ENCODE measurements at regions not wholly inside any gene's neighbourhood (a gene's known extent, or its start where the extent isn't known, plus 50 kb on each side); places are given as distances from the start of the nearest gene placed in this dataset.

DNA sequence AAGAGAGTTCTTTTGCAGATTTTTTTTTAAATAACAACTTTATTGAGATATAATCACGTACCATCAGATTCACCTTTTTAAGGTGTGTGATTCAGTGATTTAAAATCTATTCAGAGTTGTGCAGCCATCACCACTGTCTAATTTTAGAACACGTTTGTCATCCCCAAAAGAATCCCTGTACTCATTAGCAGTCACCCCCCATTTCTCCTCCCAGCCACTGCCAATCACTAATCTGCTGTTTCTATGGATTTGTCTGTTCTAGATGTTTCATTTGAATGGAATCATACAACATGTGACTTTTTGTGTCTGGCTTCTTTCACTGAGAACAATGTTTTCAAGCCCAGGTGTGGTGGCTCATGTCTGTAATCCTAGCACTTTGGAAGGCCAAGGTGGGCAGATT lies 55.4 kb upstream of the RAPH1 start:
- TF ChIP-seq STAT1 (IDR thresholded peaks at IDR 0.05; ENCODE audit: unreplicated experiment) (no peak), EZH2phosphoT487 (IDR thresholded peaks at IDR 0.05; ENCODE audit: unreplicated experiment) (no peak), ZNF331 (CRISPR knock-in tag; IDR thresholded peaks at IDR 0.05; ENCODE audit: low read depth) (no peak), ZNF114 (CRISPR knock-in tag; IDR thresholded peaks at IDR 0.05) (no peak), CREB1 (CRISPR knock-in tag; IDR thresholded peaks at IDR 0.05; ENCODE audit: low read depth) (no peak)
- TF ChIP-seq, protein P1, sequence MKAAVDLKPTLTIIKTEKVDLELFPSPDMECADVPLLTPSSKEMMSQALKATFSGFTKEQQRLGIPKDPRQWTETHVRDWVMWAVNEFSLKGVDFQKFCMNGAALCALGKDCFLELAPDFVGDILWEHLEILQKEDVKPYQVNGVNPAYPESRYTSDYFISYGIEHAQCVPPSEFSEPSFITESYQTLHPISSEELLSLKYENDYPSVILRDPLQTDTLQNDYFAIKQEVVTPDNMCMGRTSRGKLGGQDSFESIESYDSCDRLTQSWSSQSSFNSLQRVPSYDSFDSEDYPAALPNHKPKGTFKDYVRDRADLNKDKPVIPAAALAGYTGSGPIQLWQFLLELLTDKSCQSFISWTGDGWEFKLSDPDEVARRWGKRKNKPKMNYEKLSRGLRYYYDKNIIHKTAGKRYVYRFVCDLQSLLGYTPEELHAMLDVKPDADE (IDR thresholded peaks at IDR 0.05) = no peak
- no peaks in the 10 kb centered on the region for H3F3A ChIP-seq (replicated peaks; ENCODE audit: low read depth)
- H3K4me3 ChIP-seq = no peak overlapping the region
- Mint-ChIP-seq H3K36me3 (ENCODE audit: low read depth) (no peaks in the 10 kb centered on the region; the same call in 2 of the 3 replicates), H3K9me3 (no peaks in the 10 kb centered on the region), H3K27ac (no peak overlapping the region), H3K4me1 (peaks cover 7% of the 10 kb centered on the region; the same call in 2 of the 3 replicates), H3K27me3 (ENCODE audit: insufficient read depth, low read depth, poor library complexity) (peaks cover 2% of the 10 kb centered on the region), H3K4me3 (no peak overlapping the region)
- H3K9me2 ChIP-seq (ENCODE audit: insufficient read depth) = no peaks in the 10 kb centered on the region
- H3K4me2 ChIP-seq = no peak overlapping the region
- ATAC-seq = no peak
- no peak for DNase-seq (ENCODE audit: low spot score)
- no peaks in the 10 kb centered on the region for H3K27me3 ChIP-seq (ENCODE audit: insufficient read depth)
- H4K20me1 ChIP-seq (replicated peaks; ENCODE audit: insufficient read depth) = no peaks in the 10 kb centered on the region
- H2AFZ ChIP-seq = no peak overlapping the region
- no peak overlapping the region for H3K27ac ChIP-seq (ENCODE audit: low read depth)
- no peaks in the 10 kb centered on the region for H3K36me3 ChIP-seq (ENCODE audit: insufficient read depth)
- H3K4me1 ChIP-seq (ENCODE audit: insufficient read depth) = peaks cover 11% of the 10 kb centered on the region; the same call in 1 of the 2 replicates
- H3K79me2 ChIP-seq (replicated peaks; ENCODE audit: insufficient read depth) = no peaks in the 10 kb centered on the region

DNA sequence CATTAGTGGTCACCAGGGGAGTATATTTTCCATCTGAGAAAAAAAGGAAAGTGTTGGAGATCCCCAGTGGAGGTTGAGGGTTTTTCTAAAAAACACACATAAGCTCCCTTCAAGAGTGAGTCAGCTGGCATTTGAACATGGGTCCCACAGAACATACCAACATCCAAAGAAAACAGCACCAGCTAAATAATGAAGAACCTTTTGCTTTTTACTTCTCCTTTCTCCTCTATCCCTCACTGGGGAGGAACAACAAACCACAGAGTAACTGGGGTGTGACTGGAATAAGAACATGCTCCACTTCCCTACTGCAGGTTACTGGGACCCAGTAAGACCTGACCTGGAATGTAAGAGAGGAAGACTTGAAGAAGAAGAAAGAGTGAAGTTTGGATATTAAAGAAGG lies 56.5 kb upstream of the RAPH1 start:
- Histone ChIP-seq H4K20me1 (replicated peaks; ENCODE audit: insufficient read depth) (no peaks in the 10 kb centered on the region), H3K9me2 (ENCODE audit: insufficient read depth) (no peaks in the 10 kb centered on the region), H3F3A (replicated peaks; ENCODE audit: low read depth) (no peaks in the 10 kb centered on the region), H3K4me2 (no peak overlapping the region), H2AFZ (no peak overlapping the region), H3K27ac (ENCODE audit: low read depth) (no peak overlapping the region), H3K4me3 (no peak overlapping the region), H3K79me2 (replicated peaks; ENCODE audit: insufficient read depth) (no peaks in the 10 kb centered on the region), H3K4me1 (ENCODE audit: insufficient read depth) (0 out of 2 replicates have a peak, but pooled peaks cover 3% of the 10 kb centered on the region), H3K27me3 (ENCODE audit: insufficient read depth) (no peaks in the 10 kb centered on the region), H3K36me3 (ENCODE audit: insufficient read depth) (no peaks in the 10 kb centered on the region)
- H3K27me3 Mint-ChIP-seq (ENCODE audit: insufficient read depth, low read depth, poor library complexity) = peaks cover 2% of the 10 kb centered on the region
- H3K4me1 Mint-ChIP-seq = no peaks in the 10 kb centered on the region
- ATAC-seq (no peak), DNase-seq (ENCODE audit: low spot score) (no peak)
- no peaks in the 10 kb centered on the region for H3K9me3 Mint-ChIP-seq
- H3K27ac Mint-ChIP-seq = no peak overlapping the region
- no peak overlapping the region for H3K4me3 Mint-ChIP-seq
- TF ChIP-seq EZH2phosphoT487 (IDR thresholded peaks at IDR 0.05; ENCODE audit: unreplicated experiment) (no peak), POLR2AphosphoS5 (IDR thresholded peaks at IDR 0.05; ENCODE audit: low read depth) (no peak), CREB1 (CRISPR knock-in tag; IDR thresholded peaks at IDR 0.05; ENCODE audit: low read depth) (no peak), STAT1 (IDR thresholded peaks at IDR 0.05; ENCODE audit: unreplicated experiment) (no peak), EZH2 (IDR thresholded peaks at IDR 0.05; ENCODE audit: low read depth, unreplicated experiment) (no peak), JUNB (IDR thresholded peaks at IDR 0.05; ENCODE audit: unreplicated experiment) (no peak), NANOG (IDR thresholded peaks at IDR 0.05; ENCODE audit: borderline replicate concordance) (no peak)
- TF ChIP-seq, protein P2, sequence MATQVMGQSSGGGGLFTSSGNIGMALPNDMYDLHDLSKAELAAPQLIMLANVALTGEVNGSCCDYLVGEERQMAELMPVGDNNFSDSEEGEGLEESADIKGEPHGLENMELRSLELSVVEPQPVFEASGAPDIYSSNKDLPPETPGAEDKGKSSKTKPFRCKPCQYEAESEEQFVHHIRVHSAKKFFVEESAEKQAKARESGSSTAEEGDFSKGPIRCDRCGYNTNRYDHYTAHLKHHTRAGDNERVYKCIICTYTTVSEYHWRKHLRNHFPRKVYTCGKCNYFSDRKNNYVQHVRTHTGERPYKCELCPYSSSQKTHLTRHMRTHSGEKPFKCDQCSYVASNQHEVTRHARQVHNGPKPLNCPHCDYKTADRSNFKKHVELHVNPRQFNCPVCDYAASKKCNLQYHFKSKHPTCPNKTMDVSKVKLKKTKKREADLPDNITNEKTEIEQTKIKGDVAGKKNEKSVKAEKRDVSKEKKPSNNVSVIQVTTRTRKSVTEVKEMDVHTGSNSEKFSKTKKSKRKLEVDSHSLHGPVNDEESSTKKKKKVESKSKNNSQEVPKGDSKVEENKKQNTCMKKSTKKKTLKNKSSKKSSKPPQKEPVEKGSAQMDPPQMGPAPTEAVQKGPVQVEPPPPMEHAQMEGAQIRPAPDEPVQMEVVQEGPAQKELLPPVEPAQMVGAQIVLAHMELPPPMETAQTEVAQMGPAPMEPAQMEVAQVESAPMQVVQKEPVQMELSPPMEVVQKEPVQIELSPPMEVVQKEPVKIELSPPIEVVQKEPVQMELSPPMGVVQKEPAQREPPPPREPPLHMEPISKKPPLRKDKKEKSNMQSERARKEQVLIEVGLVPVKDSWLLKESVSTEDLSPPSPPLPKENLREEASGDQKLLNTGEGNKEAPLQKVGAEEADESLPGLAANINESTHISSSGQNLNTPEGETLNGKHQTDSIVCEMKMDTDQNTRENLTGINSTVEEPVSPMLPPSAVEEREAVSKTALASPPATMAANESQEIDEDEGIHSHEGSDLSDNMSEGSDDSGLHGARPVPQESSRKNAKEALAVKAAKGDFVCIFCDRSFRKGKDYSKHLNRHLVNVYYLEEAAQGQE (IDR thresholded peaks at IDR 0.05; ENCODE audit: unreplicated experiment) = no peak
- TF ChIP-seq, protein P3, sequence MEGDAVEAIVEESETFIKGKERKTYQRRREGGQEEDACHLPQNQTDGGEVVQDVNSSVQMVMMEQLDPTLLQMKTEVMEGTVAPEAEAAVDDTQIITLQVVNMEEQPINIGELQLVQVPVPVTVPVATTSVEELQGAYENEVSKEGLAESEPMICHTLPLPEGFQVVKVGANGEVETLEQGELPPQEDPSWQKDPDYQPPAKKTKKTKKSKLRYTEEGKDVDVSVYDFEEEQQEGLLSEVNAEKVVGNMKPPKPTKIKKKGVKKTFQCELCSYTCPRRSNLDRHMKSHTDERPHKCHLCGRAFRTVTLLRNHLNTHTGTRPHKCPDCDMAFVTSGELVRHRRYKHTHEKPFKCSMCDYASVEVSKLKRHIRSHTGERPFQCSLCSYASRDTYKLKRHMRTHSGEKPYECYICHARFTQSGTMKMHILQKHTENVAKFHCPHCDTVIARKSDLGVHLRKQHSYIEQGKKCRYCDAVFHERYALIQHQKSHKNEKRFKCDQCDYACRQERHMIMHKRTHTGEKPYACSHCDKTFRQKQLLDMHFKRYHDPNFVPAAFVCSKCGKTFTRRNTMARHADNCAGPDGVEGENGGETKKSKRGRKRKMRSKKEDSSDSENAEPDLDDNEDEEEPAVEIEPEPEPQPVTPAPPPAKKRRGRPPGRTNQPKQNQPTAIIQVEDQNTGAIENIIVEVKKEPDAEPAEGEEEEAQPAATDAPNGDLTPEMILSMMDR (conservative IDR thresholded peaks at IDR 0.05; ENCODE audit: low read depth in 2 of 2) = no peak
- TF ChIP-seq, protein P1 (IDR thresholded peaks at IDR 0.05) = no peak
- no peaks in the 10 kb centered on the region; the same call in 2 of the 3 replicates for H3K36me3 Mint-ChIP-seq (ENCODE audit: low read depth)
